HL-60/S4 (cell line): ENCODE measurements at regions not wholly inside any gene's neighbourhood (a gene's known extent, or its start where the extent isn't known, plus 50 kb on each side); places are given as distances from the start of the nearest gene placed in this dataset.

Source experiments
- in situ Hi-C: fragments of 300-500 bp; cut with MboI; formaldehyde crosslinking; loops from 2 replicates; pipeline ENCODE4 v1.14.3; 2022; ENCODE audit warnings: low sequenced_read_pairs

DNA sequence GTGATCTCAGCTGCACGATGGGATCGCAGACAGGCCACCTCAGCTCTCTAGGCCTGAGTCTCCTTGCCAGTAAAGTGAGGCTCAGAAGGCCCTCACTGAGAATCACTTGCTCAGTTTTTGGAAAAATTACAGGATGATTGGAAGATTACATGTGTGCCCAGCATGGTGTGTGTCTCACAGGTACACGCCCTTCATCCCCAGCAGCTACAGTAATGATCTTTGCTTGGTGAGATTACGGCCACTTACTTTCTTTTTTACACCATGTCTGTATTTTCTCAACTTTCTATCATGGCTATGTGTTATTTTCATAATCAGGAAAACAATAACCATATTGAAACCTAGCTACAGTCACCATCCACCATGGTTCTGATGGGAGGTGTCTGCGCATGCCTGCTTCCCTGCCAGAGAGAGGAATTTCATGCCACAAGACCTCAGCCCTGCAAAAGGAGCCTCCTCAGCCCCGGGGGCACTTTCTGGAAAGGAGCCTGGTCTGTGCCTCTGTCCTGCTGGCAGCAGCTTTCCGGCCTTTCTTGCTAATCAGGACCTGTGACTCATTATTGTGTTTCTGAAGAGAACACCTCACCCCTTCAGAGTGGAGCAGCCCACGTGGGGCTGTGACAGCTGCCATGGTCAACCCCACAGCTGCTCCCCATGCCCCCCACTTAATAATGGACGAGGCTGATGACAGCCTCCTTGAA, 64.2 kb upstream of the OLFM1 start:
- in situ Hi-C loops: no loop called here

DNA sequence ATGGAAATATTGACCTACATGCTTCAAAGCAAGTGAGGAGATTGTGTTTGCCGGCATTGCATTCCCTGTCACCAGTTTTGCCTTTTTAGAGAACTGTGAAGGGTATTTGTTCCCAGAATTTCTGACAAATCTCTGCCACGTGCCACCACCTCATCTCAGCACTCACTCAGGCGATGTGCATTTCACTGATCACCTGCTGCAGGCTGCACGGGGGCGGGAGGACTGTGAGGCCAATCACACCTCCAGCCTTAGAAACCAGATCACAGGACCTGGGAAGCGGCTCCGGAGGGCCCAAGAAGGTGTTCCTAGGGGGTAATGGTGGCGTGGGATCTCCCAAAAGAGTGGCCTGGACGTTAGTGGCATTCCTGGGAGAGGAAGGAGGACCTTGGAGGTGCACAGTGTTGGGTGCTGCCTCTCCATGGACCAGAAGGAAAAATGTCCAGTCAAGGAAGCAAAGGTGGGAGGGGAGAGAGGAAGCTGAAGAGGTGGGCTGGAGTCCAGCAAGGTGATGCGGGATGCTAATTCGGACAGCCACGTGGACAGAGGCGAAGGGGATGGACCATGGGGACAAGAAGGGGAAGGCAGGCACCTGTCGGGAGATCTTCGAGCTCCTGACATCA, 63.6 kb upstream of the OLFM1 start:
- in situ Hi-C loops: no loop called here

DNA sequence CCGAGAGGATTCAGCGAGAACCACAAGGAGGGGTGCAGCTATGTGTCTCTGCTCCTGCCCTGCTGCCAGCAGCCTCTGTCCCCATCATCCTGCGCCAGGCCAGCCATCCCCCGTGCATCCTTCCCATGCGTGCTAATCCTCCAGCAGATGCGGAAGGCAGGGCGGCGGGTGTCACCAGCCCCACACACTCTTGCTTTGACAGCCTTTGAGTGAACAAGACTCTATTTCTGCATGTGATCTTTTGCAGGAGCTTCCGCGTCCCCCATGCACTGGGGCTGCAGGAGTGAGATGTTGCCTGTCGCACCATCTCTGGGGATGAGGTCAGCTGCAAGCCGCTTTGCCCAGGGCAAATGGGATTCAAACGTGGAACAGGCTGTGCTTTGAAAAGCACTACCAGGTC, 58.0 kb upstream of the OLFM1 start:
- in situ Hi-C loops: no loop called here

DNA sequence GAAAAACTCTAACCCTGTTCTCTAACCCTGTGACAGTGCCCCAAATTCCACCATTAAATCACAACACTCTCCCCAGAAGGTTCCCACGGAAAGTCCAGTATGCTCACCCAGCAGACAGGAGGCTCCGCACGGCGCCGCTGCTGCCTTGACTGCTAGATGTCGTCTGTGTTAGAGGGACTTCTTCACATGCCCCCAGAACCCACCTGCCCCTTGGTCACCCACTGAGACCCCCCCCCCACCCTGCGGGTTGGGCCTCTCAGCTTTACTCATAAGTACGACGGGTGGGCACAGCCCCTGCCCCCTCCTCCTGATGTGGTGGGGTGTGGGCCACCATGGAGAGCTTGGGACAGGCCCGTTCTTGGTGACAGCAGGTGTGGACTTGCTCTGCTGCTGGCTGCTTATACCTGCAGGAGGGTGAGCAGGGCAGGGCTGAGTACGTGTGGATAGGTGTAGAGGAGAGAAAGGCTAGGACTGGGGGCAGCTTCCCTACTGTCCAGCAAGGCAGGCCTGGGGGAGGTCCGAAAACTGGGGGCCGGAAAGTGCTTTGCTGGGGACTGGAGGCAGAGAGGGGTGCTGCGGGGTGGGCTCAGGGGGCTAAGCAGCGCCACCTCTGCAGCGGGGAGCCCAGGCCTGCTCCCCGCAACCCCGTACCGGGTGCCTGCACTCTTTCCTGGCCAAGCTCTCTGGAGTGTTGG, 57.5 kb upstream of the OLFM1 start:
- in situ Hi-C loops: no loop called here

DNA sequence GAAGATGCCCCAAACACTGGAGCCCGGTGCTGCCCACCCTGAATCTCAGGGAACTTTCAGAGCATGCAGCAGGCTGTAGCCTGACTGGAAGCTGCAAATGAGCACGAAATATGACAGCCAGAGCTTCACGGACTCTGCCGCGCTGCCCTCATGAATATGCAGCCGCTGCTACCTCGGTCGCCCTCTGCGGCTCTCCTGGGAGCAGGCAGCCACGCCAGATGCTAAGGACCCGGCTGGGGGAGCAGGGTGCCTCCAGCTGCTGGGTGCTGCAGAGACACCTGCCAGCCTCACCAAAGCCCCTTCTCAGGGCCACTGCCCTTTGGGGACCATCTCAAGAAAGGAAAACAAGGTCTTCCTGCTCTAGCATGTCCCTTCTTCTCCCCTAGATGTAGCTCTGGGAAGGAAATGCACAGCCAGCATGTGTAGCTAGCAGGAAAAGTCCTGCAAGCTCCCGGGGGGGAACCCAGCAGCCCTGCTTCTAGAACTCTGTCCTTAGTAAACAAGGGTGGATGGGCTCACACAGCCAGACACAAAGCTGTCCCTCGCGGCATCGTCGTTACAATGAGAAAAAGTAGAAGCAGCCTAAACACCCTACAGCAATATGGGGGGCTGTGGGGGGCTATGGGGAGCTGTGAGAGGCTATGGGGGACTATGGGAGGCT, 56.8 kb upstream of the OLFM1 start:
- in situ Hi-C loops: no loop called here

DNA sequence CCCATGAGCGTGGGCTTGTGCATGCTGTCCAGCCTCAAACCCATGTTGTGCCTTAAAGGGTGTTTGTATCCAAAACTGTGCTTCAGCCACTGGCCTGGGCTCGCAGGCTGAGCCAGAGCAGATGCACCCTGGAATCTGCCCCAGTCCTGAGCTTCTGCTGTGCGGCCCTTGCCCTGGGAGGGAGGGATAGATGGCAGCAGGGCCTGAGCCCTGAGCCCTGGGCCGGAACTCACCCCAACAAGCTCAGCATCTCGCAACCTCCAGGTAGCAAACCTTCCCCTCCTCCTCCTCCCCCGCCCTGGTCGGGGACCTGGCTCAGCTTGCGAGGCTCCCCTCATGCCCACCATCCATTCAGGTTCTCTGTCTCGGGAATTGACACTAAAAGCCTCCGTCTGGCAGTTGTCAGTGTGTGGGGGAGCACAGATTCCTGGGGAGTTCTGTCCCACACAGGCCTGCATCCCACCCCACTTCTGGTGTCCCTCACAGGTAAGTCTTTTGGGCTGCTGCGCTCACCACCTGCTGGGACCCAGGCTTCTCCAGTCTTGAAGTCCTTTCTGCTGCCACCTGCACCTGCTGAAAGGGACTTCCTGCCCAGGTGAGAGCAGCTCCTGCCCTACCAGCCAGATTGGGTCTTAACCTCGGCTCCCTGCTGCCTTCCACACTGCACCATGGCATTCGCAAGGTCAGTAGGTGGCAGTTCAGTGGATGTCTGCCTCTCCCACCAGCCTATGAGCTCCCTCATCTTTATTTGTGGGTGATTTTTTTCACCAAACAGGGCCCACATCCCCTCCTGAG, 55.2 kb upstream of the OLFM1 start:
- in situ Hi-C loops: no loop called here

DNA sequence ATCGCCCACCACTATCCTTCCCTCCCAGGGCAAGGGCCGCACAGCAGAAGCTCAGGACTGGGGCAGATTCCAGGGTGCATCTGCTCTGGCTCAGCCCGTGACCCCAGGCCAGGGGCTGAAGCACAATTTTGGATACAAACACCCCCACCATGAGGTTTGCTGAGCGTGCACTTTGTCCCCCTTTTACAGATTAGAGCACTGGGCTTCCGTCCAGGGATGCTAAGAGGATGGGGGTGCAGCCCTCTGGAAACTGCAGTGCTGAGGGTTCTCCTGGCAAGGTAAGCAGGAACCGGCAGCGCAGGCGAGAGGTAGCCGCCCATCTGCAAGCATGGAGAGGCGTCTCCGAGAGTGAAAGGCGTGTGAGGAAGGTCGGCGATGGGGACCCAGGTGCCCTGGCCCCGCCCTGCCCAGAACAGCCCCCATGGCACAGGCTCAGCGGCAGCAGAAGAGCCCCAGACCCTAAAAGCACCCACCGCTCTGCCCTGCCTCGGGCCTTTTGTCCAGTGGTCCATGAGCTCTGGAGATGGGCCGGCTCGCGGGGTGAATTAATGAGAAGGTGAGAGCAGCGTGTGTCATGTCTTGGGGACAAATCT, 54.5 kb upstream of the OLFM1 start:
- in situ Hi-C loops: no loop called here

DNA sequence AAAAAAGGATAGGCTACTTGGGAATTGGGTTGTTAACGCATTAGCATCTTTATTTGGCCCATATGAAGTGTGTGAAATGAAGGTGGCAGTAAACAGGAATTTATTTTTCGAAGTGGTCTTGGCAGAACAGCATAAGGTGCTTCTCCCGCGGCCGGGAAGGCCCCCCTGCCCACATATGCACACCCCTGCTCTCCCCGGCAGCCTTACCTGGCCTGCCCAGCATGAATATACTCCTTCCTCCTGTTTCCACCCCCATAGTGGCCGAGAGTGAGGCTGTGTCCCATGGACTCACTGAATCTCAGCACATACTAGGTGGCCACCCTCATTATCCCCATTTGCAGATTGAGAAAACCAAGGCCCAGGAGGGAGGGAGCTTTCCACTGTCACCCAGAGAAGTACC, 54.0 kb upstream of the OLFM1 start:
- in situ Hi-C loops: no loop called here

DNA sequence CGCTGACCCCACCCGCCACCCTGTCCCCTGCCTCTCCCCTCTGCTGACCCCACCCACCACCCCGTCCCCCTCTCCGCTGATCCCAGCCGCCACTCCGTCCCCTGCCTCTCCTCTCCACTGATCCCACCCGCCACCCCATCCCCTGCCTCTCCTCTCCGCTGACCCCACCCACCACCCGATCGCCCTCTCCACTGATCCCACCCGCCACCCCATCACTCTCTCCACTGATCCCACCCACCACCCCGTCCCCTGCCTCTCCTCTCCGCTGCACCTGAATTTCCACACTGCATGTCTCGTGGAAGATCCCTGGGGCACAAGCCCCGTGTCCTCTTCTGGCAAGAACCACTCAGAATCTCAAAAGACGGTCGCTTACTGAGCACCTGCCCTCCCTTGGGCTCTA, 53.4 kb upstream of the OLFM1 start:
- in situ Hi-C loops: no loop called here

DNA sequence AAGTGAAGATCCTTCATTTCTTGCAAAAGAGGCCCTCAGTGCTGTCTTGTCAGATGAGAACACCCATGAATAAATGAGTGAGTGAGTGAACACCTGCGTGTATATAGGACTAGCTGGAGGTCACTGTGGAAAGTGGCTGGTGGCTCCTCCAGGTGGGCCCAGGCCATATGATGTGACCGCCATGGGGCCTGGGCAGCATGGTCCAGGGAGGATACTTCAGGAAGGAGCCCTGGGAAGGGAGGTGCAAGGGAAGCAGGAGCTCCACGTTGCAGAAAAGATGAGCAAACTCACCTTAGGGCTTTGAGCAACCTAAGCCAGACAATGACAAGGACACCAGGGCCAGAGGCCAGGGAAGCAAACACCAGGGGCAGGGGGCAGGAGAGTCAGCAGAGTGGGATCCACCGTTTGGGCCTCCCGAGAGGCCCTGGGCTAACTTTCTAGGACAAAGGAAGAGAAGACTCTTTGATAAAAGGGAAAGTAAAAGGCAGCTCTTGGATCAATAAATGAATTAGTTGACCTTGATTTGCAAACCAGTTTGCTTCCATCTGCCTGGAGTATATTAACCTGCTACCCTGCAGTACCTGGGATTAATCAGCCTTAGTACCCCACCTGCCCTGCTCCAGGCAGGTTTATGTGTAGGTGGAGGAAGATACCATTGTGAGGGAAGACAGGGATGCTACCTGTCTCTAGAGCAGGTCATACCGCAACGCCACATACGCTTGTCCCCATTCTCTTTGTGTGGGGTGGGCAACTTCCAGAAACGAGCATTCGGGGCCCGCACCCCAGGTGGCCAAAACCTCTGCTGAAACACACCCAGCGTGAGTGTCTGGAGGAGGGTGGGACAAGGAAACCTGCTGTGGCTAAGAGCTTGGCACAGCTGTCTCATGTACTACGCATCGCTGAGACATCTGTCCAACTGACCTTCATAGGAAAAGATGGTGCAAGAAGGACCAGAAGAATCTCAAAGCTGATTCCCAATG, 51.4 kb upstream of the OLFM1 start:
- in situ Hi-C loops: no loop called here

DNA sequence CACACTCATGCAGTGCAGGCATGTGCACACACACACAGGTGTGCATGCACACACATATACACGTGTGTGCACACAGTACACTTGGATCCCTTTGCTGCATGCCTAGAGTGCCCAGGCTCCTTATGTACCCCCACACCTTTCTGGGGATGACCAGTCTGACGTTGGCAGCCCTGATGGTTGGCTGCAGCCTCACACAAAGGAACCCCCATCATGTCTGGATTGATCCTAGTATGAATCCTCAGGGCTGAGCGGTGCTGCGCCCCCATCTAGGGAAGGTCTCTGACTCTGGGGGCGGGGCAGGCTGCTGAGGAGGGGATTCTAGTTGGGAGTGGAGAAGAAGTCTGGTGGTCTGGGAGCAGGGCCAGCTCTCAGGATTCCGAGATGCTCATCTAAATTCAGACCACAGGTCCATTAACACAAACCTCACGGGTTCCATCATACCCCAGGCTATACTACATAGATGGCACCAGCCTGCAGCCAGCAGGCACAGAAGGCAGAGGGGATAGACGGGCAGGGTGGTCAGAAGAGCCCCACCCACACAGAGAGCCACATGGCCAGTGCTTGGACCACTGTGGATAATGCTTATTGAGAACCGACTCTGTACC, 50.5 kb upstream of the OLFM1 start:
- in situ Hi-C loops: no loop called here

DNA sequence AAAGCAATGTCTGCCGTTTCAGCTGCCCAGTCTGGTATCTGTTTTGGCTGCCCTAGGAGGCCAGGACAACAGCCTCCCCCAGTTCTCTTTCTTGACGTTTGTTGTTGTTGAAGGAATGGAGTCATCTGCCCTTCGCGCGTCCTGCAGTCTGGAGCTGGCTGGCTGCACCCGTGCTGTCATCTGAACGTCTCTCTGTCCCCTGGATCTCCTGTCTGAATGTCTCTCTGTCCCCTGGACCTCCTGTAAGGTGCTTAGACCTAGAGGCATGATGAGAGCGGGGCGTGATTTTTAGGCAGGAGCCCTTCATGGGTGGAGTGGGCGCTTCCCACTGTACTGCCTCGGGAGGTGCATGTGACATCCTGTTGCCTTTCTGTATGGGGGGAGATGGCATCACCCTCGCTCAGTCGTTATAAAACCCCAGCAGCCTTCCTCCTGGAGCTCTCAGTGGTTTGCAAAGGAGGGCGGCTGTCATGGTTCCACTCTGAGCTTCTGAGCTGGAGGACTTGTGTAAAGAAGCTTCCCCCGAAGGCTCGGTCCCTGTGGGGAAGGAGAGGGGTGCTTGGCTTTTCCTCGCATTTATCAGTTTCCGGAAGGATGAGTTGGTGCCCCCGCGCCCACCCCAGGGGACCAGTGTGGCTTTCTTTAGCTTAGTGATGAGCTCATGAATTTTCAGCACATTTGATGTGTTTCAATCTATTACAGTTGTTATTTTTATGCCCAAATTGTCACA, 49.8 kb upstream of the OLFM1 start:
- in situ Hi-C loops: no loop called here
